Brain microvascular endothelial cell (primary cell): ENCODE measurements at regions not wholly inside any gene's neighbourhood (a gene's known extent, or its start where the extent isn't known, plus 50 kb on each side); places are given as distances from the start of the nearest gene placed in this dataset.

Source experiments
- DNase-seq: peaks from one replicate; pipeline ENCODE4 v3.0.0-alpha.2; 2020
- H3K27ac ChIP-seq: fragments of 250-450 bp; sonication (Bioruptor Pico); 2 replicates; pipeline ENCODE4 v1.5.1; 2020; ENCODE audit warnings: mild to moderate bottlenecking, moderate library complexity
- H3K27me3 ChIP-seq: fragments of 250-450 bp; sonication (Bioruptor Pico); replicated peaks from 2 replicates; pipeline ENCODE4 v1.5.1; 2020; ENCODE audit warnings: mild to moderate bottlenecking
- H3K36me3 ChIP-seq: fragments of 250-450 bp; sonication (Bioruptor Pico); replicated peaks from 2 replicates; pipeline ENCODE4 v1.5.1; 2020; ENCODE audit warnings: mild to moderate bottlenecking
- H3K4me3 ChIP-seq: 2 replicates; pipeline ENCODE4 v1.5.1; 2011; ENCODE audit warnings: low read depth, mild to moderate bottlenecking, control low read depth, low read length, moderate library complexity
- in situ Hi-C: cut with HindIII; loops from 2 replicates; pipeline ENCODE4 v1.10.0; 2017; ENCODE audit warnings: low sequenced_read_pairs, low pct_ligation_motif_present
- TF ChIP-seq, protein P1 (sequence below): IDR thresholded peaks from 2 replicates; pipeline ENCODE4 v1.5.1; 2011; ENCODE audit warnings: low read depth, mild to moderate bottlenecking, moderate library complexity, low read length, control low read depth, inconsistent platforms; ENCODE audit errors: missing control alignments

DNA sequence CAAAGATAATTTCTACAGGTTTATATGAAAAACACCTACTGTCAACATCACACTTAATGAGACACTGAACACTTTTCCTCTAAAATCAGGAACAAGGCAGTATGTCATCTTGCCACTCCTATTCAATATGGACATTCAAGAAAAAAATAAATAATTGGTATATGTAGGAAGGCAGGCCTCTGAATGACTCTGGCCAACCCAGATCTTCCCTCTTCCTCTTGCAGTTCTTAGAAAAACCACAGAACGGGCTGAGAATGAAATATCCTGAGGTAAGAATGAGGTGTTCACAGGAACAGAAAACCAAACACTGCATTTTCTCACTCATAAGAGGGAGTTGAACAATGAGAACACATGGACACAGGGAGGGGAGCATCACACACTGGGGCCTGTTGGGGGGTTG lies 1207.2 kb upstream of the CITED2 start:
- DNase-seq: no peak
- no peaks in the 10 kb centered on the region for H3K36me3 ChIP-seq
- H3K4me3 ChIP-seq: no peak overlapping the region
- no peaks in the 10 kb centered on the region for H3K27me3 ChIP-seq
- in situ Hi-C loops: no loop called here
- no peak overlapping the region for H3K27ac ChIP-seq
- TF ChIP-seq, protein P1, sequence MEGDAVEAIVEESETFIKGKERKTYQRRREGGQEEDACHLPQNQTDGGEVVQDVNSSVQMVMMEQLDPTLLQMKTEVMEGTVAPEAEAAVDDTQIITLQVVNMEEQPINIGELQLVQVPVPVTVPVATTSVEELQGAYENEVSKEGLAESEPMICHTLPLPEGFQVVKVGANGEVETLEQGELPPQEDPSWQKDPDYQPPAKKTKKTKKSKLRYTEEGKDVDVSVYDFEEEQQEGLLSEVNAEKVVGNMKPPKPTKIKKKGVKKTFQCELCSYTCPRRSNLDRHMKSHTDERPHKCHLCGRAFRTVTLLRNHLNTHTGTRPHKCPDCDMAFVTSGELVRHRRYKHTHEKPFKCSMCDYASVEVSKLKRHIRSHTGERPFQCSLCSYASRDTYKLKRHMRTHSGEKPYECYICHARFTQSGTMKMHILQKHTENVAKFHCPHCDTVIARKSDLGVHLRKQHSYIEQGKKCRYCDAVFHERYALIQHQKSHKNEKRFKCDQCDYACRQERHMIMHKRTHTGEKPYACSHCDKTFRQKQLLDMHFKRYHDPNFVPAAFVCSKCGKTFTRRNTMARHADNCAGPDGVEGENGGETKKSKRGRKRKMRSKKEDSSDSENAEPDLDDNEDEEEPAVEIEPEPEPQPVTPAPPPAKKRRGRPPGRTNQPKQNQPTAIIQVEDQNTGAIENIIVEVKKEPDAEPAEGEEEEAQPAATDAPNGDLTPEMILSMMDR: no peak

DNA sequence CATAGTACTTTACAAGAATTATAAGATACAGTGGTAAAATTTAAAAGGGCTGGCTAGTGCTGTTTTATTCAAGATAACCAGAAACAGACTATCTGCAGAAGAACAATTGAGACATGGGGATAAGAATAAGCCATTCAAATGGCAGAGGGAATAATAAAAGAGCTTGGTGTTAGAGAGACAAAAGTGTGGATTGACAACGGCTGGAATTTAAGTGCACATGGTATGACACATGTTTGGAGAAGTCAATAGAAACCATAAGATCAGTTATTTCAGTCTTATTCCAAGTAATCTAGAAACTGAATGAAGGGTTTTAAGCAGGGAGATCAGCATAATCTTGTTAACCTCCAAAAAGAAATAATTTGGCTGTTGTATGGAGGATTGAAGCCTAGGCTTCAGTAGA lies 1205.5 kb upstream of the CITED2 start:
- no peak for DNase-seq
- in situ Hi-C loops: no loop called here
- no peaks in the 10 kb centered on the region for H3K27me3 ChIP-seq
- H3K36me3 ChIP-seq: no peaks in the 10 kb centered on the region
- no peak overlapping the region for H3K4me3 ChIP-seq
- TF ChIP-seq, protein P1: no peak
- no peak overlapping the region for H3K27ac ChIP-seq

DNA sequence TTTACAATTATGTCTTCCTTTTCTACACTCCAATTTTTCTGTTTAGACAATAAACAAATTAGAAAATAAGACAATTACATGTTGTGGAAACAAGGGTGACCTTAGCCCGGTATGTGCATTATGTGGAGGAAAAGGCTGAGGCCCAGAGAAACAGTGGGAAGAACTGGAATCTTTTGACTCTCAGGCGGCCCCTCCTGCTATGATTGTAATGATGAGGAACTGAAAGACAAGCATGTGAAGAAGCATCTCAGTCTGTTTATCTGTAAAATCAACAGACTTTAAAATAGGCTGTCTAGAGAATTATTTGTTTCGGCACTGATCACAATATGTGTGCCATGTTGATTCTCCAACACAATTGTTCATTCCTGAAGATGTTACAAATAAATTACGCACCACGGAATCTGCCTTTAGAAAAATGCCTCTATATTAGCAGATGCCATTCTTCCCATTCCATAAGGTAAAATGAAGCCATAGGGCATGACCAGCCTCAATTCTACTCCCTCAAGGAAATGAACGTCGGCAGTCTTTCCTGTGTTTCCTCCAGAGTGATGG lies 1201.6 kb upstream of the CITED2 start:
- no peak for DNase-seq
- in situ Hi-C loops: no loop called here
- Histone ChIP-seq H3K27me3 (no peaks in the 10 kb centered on the region), H3K4me3 (no peak overlapping the region), H3K27ac (no peak overlapping the region), H3K36me3 (no peaks in the 10 kb centered on the region)
- TF ChIP-seq, protein P1: no peak

DNA sequence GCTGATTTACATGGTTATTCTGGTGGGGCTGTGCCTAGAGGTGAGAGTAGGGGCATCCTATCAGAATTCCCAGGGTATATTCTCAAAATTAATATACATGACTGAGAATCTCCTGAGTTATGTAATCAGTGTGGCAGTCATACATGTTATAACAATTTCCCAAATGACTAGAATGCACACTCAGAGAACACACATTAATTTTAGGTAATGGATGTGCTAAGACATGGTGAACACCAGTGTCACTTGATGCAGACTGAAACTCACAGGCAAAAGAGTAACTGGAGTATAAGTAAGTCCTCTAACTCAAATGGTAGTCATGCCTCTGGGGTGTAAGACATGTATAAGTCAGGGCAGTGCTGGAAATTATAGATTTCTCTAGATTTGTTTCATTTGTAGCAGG lies 1198.4 kb upstream of the CITED2 start:
- H3K4me3 ChIP-seq: no peak overlapping the region
- TF ChIP-seq, protein P1: no peak
- H3K36me3 ChIP-seq: no peaks in the 10 kb centered on the region
- no peak overlapping the region for H3K27ac ChIP-seq
- no peaks in the 10 kb centered on the region for H3K27me3 ChIP-seq
- in situ Hi-C loops: no loop called here
- DNase-seq: no peak

DNA sequence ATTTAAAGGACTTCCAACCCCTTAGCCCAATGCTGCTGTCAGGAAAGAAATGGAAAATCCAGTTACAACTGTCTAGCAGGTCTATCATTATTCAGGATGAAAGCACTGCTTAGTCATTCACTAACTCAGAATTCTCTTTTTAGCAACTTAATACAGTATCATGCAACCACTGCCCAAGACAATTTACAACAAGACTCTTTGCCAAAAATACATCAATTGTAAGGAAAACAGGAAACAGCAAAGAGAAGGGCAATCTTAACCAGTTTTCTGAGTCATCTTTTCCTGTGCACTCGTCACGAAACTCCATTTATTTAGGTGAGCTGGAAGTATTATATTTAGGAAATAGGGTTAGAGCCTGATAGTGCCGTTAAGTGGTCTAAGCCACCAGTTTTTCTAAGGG lies 1197.7 kb upstream of the CITED2 start:
- no peaks in the 10 kb centered on the region for H3K27me3 ChIP-seq
- no peaks in the 10 kb centered on the region for H3K36me3 ChIP-seq
- peak overlapping the region; percentile 35 for H3K27ac ChIP-seq
- peak; percentile 67 for DNase-seq
- in situ Hi-C loops: no loop called here
- TF ChIP-seq, protein P1: no peak
- H3K4me3 ChIP-seq: no peak overlapping the region

DNA sequence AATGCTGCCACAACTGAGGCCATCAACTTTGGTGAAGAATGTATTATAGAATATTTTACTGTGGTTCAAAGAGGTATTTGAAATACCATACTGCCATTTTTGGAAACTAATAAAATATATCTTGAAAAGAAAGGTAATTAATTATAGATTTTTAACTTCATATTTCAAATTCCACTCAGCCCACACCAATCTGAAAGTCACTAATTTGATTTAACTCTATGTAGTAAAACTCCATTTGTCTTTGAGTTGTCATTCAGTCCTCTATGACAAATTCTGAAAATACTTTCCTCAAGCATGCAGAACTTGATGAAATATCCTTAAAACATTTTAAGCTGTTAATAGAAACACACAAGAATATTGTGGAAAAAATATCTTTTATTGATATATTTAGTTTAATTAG lies 1196.7 kb upstream of the CITED2 start:
- TF ChIP-seq, protein P1: no peak
- in situ Hi-C loops: no loop called here
- no peak overlapping the region for H3K27ac ChIP-seq
- no peaks in the 10 kb centered on the region for H3K36me3 ChIP-seq
- H3K27me3 ChIP-seq: no peaks in the 10 kb centered on the region
- no peak overlapping the region for H3K4me3 ChIP-seq
- no peak for DNase-seq
